Ovary (tissue), 3 donors: ENCODE measurements at regions not wholly inside any gene's neighbourhood (a gene's known extent, or its start where the extent isn't known, plus 50 kb on each side); places are given as distances from the start of the nearest gene placed in this dataset.

ENCODE experiments used
- EP300 ChIP-seq: sonication (generic); formaldehyde crosslinking; IDR thresholded peaks from one replicate; pipeline ENCODE4 v1.6.1; 2017; ENCODE audit warnings: antibody characterized with exemption
- POLR2A ChIP-seq: fragments of 450-650 bp; IDR thresholded peaks from one replicate; pipeline ENCODE4 v1.6.1; 2017; ENCODE audit warnings: antibody characterized with exemption, mild to moderate bottlenecking, moderate library complexity
- TF ChIP-seq, protein P1 (sequence below), 3 donors: fragments of 450-650 bp in 2 of 3; fragments of 200-600 bp in 1 of 3; IDR thresholded peaks; one replicate each; pipeline versions ENCODE4 v1.5.1 to v1.8.0; 2016 to 2022; ENCODE audit warnings: antibody characterized with exemption in 3 of 3, mild to moderate bottlenecking in 1 of 3
- donor health status: DM: no; HTN: no; CAD: no.

DNA sequence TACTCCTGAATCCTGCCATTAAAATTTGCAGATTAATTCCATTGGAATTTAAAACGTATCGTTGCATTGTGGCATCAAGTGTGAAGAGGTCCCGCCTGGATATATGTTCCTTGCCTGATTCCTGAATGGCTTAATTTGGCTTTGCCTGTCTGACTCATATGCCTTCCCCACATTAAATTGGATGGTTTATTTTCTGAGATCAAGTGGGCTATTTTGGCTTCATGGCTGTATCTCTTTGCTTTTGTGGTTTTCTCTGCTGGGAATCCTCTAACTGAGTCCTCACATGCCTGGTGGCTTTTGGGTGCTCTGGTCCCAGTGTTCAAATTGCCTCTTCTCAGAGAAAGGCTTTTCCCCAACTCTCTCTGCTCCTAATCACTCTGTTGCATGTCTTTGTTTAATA is 127.9 kb upstream of the DYRK2 start:
- TF ChIP-seq, protein P1, sequence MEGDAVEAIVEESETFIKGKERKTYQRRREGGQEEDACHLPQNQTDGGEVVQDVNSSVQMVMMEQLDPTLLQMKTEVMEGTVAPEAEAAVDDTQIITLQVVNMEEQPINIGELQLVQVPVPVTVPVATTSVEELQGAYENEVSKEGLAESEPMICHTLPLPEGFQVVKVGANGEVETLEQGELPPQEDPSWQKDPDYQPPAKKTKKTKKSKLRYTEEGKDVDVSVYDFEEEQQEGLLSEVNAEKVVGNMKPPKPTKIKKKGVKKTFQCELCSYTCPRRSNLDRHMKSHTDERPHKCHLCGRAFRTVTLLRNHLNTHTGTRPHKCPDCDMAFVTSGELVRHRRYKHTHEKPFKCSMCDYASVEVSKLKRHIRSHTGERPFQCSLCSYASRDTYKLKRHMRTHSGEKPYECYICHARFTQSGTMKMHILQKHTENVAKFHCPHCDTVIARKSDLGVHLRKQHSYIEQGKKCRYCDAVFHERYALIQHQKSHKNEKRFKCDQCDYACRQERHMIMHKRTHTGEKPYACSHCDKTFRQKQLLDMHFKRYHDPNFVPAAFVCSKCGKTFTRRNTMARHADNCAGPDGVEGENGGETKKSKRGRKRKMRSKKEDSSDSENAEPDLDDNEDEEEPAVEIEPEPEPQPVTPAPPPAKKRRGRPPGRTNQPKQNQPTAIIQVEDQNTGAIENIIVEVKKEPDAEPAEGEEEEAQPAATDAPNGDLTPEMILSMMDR (IDR thresholded peaks at IDR 0.05) = no peak
- TF ChIP-seq POLR2A (no peak), EP300 (no peak)
